Adrenal gland (tissue), 5 donors: ENCODE measurements at regions not wholly inside any gene's neighbourhood (a gene's known extent, or its start where the extent isn't known, plus 50 kb on each side); places are given as distances from the start of the nearest gene placed in this dataset.

Experiments used
- CTCF ChIP-seq, 6 experiments: fragments of 450-650 bp in 4 of 6; fragments of 200-600 bp in 2 of 6; sonication (generic) in 1 of 6; IDR thresholded peaks; 1 replicate in 5 of 6; 2 replicates in 1 of 6; pipeline versions ENCODE4 v1.5.1 to v1.8.0; 2016 to 2021; ENCODE audit warnings: antibody characterized with exemption in 6 of 6, mild to moderate bottlenecking in 2 of 6, moderate library complexity in 1 of 6
- POLR2A ChIP-seq, 2 donors: fragments of 450-650 bp; IDR thresholded peaks; one replicate each; pipeline ENCODE4 v1.6.1; 2017; ENCODE audit warnings: antibody characterized with exemption in 2 of 2, mild to moderate bottlenecking in 2 of 2, moderate library complexity in 1 of 2
- donor health status: DM: no; HTN: no; CAD: no.

GRCh38 chr5:29379619-29380018 lies 1813.9 kb upstream of the CDH6 start:
- TF ChIP-seq CTCF (IDR thresholded peaks at IDR 0.05), result no peak
- TF ChIP-seq POLR2A (IDR thresholded peaks at IDR 0.05), result no peak
